ENCODE measurements at regions not wholly inside any gene's neighbourhood (a gene's known extent, or its start where the extent isn't known, plus 50 kb on each side); places are given as distances from the start of the nearest gene placed in this dataset.
"Not testable (repeated sequence)": the region's sequence is repeated elsewhere in the genome, so short reads cannot be mapped to it uniquely, and the experiment has no call there.

DNA sequence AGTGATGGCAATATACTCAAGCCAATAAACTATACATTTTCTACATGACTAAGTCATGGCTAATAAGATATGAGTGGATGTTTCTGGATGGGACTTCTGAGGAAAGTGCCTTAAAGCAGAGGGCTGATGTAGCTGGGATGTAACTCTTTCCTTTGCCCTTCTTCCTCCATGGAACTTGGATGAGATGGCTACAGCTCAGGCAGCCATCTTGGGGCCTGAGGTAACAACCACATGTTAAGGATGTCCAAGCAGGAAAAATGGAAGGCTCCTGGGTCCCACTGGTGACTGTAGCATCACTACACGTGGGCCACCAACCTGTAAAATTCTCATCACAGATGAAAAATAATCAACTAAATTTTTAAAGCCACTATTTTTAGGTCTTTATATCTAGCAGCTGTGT, 54.4 kb upstream of the GRIP1 start:
- no peak for DNase-seq (ENCODE audit: low read depth in 2 of 2)

DNA sequence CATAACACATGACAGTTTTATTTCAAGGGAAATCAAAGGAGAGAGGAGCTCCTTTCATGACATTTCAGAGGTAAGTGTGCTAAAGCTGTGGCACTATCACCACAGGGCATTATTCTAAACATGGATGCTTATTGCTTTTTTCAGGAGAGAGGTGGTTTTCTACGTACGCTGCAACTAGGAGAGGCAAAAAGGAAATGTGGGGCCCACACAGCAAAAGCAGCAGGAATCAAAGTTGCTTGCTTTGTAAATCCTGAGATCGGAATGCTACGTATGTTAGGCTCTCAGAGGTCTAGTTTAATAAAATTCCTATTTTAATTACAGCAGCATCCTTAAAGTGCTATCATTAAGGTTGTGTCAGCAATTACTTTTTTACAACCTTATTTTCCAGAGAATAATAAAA, 55.0 kb upstream of the GRIP1 start:
- DNase-seq (ENCODE audit: low read depth in 2 of 2): no peak

DNA sequence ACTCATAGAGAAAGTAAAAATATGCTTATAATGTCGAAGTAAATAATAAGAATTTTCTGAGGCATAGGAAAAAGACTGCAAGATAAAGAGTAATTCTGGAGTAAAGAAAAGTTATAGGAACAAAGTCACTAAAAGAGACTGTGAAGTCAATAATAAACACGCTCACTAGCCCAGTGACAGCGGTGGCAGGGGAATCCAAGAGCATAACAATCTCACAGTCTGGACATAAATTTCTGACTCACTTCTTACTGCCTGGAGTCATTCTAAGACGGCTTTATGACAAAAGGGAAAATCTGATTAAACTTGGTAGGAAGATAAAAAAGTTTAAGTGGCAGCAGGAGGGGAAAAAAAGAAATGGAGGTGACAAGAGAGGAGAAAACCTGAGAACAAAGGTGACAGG, 56.4 kb upstream of the GRIP1 start:
- no peak for DNase-seq (ENCODE audit: low read depth in 2 of 2)

DNA sequence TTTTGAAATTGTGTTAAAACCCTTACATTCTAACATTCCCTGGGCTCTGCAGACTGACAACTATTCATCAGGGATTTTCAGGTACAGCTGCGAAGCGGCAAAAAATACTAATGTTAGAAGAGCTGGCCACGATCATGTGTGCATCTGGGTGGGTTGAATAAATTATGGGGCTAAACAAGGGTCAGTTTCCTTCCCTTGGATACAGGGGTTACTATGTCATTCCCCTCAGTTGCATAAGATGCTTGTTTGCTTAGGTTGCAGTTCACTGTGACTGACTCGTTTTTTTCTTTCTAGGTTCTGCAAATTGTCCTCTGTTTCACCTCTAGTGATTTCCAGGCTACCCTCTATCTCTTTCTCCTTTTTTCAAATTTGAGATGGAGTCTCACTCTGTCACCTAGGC, 58.1 kb upstream of the GRIP1 start:
- DNase-seq (ENCODE audit: low read depth in 2 of 2): no peak

DNA sequence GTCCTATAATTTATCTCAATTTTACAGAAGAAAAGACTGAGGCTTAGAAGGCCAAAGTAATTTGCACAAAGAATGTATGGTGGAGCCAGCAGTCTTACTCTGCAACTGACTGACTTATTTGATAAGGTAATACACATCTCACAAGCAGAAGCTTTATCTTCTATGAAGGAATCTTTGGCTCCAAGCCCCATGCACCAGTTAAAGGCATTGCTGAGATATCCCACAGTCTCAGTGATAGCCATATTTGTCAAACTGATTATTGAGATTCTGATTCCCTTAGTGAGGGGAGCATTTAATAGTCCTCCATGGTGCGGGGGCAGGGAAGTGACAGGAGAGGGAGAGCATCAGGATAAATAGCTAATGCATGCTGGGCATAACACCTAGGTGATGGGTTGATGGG, 60.4 kb upstream of the GRIP1 start:
- DNase-seq (ENCODE audit: low read depth in 2 of 2): no peak

DNA sequence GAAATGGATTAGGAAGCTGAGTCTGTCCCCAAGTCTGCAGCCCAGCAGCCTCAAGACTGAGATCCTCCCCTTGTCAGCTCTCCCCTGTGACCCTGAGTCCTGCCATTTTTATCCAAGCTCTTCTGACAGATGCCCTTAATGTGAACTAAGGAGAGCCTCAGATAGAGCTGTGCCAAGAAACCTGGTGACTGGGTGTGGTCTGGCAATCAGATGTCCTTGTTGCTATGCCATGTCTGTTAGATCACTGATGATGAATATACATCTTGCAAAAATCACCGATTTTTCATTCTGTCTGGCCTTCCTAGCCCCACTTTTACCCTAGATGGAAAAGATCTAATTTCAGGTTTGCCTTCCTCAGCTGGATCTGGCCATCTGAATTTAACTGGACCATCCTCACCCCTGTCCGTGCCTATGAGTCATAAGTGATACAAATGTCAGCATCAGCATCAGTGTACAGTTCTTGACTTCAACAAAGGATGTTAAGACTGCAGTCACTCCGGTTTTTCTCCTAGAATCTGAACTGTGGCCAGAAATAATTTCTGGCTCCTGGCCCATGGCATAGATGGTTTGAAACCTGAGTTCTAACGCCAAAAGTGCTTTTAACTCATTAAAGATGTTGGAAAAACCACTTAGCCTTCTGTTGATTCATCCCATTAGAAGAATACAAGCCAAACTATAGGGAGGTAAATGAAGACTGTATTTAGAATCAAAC, 61.2 kb upstream of the GRIP1 start:
- no peak for DNase-seq (ENCODE audit: low read depth in 2 of 2)

DNA sequence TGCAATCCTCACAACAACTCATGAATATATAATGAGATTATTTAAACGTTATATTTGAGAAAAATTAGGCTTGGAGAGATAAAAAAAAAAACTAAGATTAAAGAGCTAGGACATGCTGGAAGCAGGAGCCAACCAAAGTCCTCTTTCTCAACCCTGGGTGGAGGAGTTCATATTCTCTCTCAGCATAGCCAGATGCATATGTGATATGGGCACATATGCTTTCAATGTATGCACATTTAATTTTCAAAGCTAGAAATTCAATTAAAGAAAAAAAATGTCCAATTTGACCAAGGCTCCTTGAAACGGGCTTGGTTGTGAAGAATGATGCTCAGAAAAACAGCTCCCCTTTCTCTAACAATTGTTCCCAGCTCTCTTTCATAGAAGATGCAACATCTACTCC, 61.9 kb upstream of the GRIP1 start:
- DNase-seq (ENCODE audit: low read depth in 2 of 2): no peak

DNA sequence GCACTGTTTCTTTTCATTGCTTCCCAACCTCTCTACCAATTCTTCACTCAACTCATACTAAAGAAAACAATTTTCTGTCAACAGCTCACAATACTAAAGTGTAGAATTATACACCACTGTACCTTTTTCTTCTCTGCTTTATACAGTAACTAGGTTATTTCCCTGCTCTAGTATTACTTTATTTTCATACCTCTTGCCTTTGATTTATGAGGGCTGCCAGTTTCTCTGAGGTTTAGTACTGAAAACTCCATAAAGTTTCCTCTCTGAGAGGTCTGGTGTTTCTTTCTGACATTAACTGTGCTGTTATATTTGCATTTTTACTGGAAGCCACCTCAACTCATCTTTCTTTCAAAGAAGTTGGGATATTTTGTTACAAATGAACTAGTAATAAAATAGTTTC, 63.0 kb upstream of the GRIP1 start:
- no peak for DNase-seq (ENCODE audit: low read depth in 2 of 2)

DNA sequence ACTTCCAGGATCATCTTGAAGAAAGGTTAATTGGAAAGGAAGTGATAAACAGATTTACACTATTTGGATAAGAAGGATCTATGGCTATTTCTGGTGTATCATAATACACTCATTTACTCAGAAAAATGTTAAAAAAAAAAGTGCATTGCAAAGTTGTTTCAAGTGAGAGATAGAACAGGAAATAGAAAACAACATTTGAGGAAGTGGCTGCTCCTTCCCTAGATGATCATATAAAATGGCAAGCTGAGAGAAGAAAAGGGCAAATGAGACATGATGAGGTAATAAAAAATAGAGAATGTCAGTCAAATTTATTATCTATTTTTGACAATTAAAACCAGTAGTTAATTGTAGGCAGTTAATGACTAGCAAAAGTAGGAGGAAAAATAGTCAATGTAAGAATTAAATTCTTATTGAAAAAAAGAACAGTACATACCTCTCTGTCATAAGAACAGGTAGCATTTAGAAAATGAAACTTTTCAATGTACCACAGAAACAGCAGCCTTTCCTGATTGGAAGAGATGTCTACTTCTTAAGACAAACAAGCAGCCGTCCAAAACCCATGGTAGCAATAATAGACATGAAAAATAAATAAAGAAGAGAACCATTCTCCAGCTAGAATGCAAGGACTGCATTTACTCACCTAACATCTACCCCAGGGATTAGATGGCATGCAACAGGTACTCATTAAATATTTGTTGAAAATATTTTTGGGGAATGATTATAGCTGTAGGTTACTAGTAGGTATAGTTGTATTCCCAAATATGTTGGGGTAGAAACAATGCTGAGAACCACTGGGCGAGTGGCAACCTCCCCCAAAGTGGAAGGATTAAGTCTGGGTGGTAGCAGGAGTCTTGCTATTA, 63.9 kb upstream of the GRIP1 start:
- no peak for DNase-seq (ENCODE audit: low read depth in 2 of 2)

DNA sequence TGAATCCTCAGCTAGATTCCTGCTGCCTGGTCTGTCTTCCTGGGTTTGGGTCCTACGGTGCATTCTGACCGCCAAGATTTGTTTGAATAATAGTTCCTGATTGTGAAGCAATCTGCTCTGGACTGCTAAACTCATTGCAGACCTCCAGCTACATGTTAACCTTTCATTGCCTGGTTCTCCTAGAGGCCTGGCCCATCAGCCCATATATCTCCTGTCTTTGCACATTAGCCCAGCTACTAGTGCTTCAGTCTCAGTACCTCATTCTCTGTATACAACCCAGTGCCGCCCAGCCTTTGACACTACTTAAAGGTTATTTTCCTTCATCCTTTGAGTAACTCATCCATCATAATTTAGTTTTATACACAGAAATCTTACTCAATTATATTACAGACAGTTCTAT, 65.6 kb upstream of the GRIP1 start:
- no peak for DNase-seq (ENCODE audit: low read depth in 2 of 2)

DNA sequence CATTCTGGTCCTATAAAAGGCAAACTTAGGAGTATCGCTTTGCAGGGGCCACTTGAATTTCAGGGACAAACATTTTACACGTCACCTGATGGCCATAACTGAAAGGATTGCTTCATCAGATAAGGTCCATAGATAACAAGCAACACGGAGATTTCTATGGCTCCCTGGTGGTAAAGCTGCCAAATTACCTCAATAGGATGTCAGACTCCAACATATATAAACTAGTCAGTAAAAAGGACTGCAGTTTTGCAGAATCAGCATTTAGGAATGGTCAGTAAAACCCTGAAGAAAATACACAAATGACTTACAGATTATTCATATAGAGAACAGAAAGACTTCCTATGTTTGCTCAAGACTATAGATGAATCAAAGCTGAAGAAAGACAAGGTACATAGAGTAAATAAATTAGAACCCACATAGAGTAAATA, 66.1 kb upstream of the GRIP1 start:
- no peak for DNase-seq (ENCODE audit: low read depth in 2 of 2)

DNA sequence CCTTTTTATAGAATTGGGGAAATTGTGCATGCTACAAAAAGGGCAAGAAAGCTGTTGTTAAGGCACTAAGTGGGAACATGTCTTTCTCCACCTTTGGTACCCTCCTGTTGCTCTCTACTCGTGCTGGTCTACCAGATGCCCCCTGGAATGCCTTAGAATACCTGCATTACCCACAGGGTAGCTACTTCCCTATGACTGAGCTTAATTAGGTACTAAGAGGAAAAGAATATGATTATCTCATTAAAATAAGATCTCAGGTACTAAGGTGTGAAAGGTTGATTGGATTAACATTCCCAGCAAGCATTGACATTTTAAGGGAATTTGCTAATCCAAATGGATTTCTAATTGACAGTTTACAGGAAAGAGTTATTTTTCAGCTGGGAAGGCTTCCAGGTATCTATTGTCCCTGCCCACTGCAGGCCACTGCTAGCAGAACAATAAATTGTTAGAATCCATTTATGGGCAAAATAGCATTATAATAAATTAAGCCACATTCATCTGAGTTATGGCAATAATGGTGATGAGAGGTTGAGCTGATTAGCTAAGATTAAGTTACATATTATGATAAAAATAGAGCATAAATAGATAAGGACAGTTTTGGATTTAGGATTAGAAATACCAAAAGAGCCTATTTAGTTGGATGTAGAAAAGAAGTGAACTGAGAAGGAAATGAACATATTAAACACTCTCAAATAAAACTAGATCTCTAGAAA, 67.8 kb upstream of the GRIP1 start:
- DNase-seq (ENCODE audit: low read depth in 2 of 2): no peak

DNA sequence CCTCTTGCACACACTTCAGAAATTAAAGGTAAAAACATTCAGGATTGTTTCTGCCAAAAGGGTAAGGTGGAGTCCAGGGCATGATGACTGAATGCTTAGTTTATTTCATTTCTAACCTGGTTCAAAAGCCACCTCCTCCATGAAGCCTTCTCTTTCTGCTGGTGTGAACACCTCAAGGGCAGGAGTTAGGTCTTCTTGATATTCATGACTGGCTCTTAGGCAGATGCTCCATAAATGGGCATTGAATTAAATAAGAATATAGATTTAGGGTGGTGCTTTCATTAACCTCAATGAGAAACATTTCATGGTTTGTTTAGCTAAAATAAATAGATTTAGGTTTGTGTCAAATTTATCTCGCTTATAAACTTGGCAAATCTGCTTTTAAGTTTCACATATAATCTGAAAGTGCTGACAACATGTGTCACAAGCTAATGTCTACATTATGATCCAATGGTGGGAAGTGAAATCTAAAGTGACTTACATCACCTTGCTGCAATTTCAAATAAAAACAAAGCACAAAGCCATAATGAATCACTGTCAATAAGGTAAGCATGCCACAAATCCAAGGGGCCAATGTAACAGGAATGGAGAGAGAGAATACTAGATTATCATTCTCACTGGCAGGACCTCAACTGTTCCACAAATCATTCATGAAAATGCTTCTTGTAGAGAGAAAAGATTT, 72.7 kb upstream of the GRIP1 start:
- no peak for DNase-seq (ENCODE audit: low read depth in 2 of 2)

DNA sequence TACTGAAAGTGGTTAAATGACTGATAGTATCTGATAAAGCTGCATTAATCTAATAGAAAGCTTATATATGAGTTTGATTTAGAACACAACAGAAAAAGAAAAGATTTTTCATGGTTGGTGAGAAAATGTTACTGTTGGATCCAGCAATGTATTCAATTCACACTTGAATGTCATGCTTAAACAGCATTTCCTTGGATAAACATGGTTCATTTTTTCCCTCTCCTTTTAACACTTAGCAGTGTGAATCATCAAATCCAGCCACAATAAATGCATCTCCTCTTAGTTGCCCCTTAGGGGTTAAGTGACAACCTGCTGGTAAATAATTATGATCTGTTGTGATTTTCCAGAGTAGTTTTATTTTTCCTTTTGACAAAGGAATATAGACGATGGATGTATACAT, 74.9 kb upstream of the GRIP1 start:
- DNase-seq (ENCODE audit: low read depth in 2 of 2): no peak

DNA sequence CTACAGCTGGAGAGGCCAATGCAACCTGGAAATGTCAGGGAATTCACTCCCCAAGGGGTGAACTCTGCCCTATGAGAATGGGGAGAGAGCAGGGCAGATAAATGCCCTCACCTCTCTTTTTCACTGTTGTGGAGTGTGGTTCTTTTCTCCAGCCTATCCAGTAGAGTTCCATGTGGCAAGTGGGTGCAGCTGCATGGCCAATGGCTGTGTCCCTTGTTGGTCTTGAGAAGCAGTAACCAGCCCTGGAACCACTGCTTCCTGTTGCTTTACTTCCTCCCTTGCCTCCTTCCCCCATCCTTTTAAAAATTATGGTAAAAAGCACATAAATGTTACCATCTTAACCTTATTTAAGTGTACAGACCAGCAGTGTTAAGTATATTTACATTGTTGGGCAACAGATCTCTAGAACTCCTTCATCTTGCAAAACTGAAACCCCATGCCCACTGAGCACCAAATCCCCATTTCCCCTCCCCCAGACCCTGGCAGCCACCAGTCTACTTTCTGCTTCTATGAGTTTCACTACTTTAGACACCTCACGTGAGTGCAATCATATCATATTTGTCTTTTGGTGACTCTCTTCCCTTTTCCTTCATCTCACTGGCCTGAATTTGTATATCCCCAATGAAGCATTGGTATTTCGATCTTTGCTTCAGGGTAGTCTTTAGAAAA, 77.0 kb upstream of the GRIP1 start:
- no peak for DNase-seq (ENCODE audit: low read depth in 2 of 2)

DNA sequence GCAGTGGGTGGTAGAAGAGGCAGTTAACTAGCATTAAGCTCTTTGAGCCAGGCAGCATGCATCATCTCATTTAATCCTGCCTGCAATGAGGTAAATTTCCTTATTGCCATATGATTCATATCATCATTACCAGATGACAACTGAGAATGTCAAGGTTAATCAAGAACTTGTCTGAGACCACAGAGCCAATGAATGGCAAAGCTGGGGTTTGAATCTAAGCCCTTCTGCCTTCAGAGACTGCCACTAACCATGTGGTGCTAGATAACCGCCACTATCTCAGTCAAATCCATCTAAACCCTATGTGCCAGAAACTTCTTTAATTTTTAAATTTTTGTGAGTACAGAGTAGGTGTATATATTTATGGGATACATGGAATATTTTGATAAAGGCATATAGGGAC, 77.8 kb upstream of the GRIP1 start:
- no peak for DNase-seq (ENCODE audit: low read depth in 2 of 2)

DNA sequence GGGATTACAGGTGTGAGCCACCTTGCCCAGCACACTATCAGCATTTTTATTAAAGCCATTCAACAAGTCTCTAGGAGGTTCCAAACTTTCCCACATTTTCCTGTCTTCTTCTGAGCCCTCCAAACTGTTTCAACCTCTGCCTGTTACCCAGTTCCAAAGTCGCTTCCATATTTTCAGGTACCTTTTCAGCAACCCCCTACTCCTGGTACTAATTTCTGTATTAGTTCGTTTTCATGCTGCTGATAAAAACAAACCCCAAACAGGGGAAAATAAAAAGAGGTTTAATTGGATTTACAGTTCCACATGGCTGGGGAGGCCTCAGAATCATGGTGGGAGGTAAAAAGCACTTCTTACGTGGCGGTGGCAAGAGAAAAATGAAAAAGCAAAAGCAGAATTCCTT, 81.2 kb upstream of the GRIP1 start:
- not testable (repeated sequence) for DNase-seq (ENCODE audit: low read depth in 2 of 2)

DNA sequence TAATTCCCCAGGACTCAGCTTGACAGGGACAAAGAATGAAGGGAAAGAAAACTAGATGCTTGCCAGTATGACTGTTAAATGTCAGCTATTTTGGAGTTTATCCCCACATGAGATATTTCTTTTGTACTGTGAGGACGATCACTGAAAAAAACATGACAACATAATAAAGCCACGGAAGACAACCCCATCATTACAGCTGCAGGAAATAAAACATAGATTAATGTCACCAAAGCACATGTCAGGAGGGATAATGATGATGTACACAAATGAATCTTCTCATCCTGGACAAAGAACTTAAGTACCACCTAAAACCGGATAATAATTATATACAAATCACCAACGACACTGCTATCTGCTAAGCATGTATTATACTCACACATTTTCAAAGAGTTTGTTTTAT, 84.6 kb upstream of the GRIP1 start:
- no peak for DNase-seq (ENCODE audit: low read depth in 2 of 2)

DNA sequence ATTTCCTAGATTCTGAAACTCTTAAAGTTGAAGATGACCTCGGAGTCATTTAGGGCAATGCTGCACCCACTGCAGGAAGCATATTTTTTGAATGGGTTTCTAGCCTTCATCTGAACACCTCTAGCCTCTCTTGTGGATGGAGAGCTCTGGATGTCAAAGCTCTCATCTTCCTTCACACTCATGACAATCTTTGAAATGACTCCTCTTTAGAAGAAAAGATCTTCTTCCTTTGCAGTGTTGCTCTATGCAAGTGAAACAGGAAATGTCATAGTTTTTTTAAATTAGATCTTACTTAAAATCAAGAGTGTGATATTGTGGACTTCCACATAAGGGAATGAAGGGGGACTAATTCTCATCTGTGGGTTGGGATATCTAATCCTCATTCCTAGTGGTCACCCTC, 86.3 kb upstream of the GRIP1 start:
- no peak for DNase-seq (ENCODE audit: low read depth in 2 of 2)

DNA sequence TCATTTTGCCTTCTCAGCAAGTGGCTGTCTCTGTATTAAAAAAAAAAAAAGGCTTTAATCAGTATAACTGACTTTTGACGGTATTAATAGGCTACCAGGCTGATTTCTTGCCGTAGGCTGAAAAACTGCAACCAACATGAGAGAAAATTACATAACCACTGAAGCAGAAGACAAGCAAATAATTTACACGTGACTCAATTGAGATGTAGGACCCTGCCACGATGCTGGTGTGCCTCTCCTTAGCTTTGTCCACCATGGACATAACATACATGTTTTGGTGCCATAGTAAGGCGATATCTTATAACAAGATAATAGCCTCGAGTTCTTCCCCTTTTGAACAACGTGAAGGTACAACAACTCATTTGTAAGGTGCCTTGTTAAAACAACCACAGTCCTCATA, 88.7 kb upstream of the GRIP1 start:
- DNase-seq (ENCODE audit: low read depth in 2 of 2): no peak

DNA sequence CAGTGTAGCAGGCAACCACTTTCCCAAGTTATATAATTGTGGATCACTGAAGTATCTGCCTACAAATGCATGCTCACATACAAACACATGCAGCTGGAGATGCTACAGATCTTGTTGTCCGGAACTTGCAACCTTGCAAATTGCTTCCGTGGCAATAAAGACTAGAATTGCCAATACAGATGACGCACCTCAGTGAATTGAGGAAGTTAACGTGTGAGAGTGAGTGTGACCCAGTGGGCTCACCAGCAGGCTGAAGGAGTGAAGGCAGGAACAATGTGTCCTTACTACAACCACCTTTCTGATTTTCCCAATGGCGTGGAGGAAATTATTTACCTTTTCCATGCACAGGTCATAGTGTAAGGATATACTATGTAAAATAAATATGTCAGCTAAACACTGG, 89.4 kb upstream of the GRIP1 start:
- DNase-seq (ENCODE audit: low read depth in 2 of 2): no peak

DNA sequence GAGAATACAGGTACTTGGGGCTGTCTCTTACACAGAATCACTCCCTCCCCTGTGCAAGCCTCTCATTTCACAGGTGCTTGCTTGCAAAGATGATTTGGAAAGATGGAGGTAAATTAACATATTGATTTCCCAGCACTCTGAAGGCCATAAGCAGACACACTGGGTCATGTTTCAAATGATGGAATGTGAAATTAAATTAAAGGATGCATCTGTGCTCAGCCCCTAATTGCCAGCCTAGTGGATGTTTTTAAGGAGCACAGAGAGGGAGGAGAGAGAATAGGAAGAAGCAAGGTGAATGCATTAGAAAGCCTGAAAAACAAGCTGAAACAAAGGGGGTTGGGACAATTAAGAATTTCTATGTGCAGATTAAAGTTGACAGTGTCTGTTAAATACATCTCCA, 96.1 kb upstream of the GRIP1 start:
- no peak for DNase-seq (ENCODE audit: low read depth in 2 of 2)

All from stimulated activated CD8-positive, alpha-beta memory T cell treated with anti-CD3 and anti-CD28 coated beads, Interleukin-7, amount 100 ng/mL, for 1 hour (primary cell).